A673 (cell line): ENCODE measurements at regions not wholly inside any gene's neighbourhood (a gene's known extent, or its start where the extent isn't known, plus 50 kb on each side); places are given as distances from the start of the nearest gene placed in this dataset.

Experiments
- CTCF ChIP-seq: fragments of 300-800, 200-600 bp; sonication (generic); conservative IDR thresholded peaks from 2 replicates; pipeline ENCODE4 v1.5.1; 2017; ENCODE audit warnings: low read depth, mild to moderate bottlenecking, antibody characterized with exemption, low read length, moderate library complexity, mixed read lengths
- EZH2 ChIP-seq: fragments of 200-600 bp; sonication (generic); IDR thresholded peaks from 2 replicates; pipeline ENCODE4 v1.6.1; 2017; ENCODE audit warnings: borderline replicate concordance, low read depth, mild to moderate bottlenecking, mixed read lengths, antibody characterized with exemption, low read length; ENCODE audit not compliant: poor library complexity, severe bottlenecking

- no peak for TF ChIP-seq CTCF
- no peak for TF ChIP-seq EZH2
Observed at GRCh38 chr17:31649302-31649701, 209.7 kb downstream of the COPRS start.
